Middle frontal gyrus (tissue), 1 donor: ENCODE measurements at regions not wholly inside any gene's neighbourhood (a gene's known extent, or its start where the extent isn't known, plus 50 kb on each side); places are given as distances from the start of the nearest gene placed in this dataset.
"Not testable (repeated sequence)": the region's sequence is repeated elsewhere in the genome, so short reads cannot be mapped to it uniquely, and the experiment has no call there.

Experiments used
- DNase-seq: peaks from one replicate; pipeline ENCODE4 v3.0.0-alpha.2; 2015; ENCODE audit warnings: low spot score; ENCODE audit errors: extremely low spot score

- DNase-seq = no peak
Measured at GRCh38 chr12:59405992-59406391, 189.8 kb upstream of the SLC16A7 start.

- no peak for DNase-seq
Measured at GRCh38 chr12:59404109-59404650, 191.6 kb upstream of the SLC16A7 start.

GRCh38 chr12:59403259-59403932 lies 192.4 kb upstream of the SLC16A7 start:
- peak; percentile 45 for DNase-seq

GRCh38 chr12:59401862-59402261 lies 194.0 kb upstream of the SLC16A7 start:
- DNase-seq = no peak

- DNase-seq = no peak
Measured at GRCh38 chr12:59398164-59398563, 197.7 kb upstream of the SLC16A7 start.

- DNase-seq = no peak
Measured at GRCh38 chr12:59396919-59397318, 198.9 kb upstream of the SLC16A7 start.

- DNase-seq = no peak
Measured at GRCh38 chr12:59396519-59396918, 199.3 kb upstream of the SLC16A7 start.

- not testable (repeated sequence) for DNase-seq
Measured at GRCh38 chr12:59395310-59395709, 200.5 kb upstream of the SLC16A7 start.

- DNase-seq = no peak
Measured at GRCh38 chr12:59393506-59393905, 202.3 kb upstream of the SLC16A7 start.

- DNase-seq = no peak
Measured at GRCh38 chr12:59389968-59390576, 205.8 kb upstream of the SLC16A7 start.

- no peak for DNase-seq
Measured at GRCh38 chr12:59388694-59389093, 207.1 kb upstream of the SLC16A7 start.

- DNase-seq = no peak
Measured at GRCh38 chr12:59388176-59388575, 207.7 kb upstream of the SLC16A7 start.

- DNase-seq = no peak
Measured at GRCh38 chr12:59386236-59386635, 209.6 kb upstream of the SLC16A7 start.

GRCh38 chr12:59383079-59383822 lies 212.6 kb upstream of the SLC16A7 start:
- DNase-seq = peak; percentile 76

GRCh38 chr12:59382282-59383078 lies 213.3 kb upstream of the SLC16A7 start:
- DNase-seq = no peak

GRCh38 chr12:59381106-59381505 lies 214.7 kb upstream of the SLC16A7 start:
- DNase-seq = no peak

- DNase-seq = no peak
Measured at GRCh38 chr12:59375633-59376032, 220.2 kb upstream of the SLC16A7 start.

GRCh38 chr12:59374783-59375182 lies 221.0 kb upstream of the SLC16A7 start:
- no peak for DNase-seq

GRCh38 chr12:59372956-59373355 lies 222.9 kb upstream of the SLC16A7 start:
- no peak for DNase-seq

GRCh38 chr12:59370933-59371332 lies 224.9 kb upstream of the SLC16A7 start:
- DNase-seq = no peak

GRCh38 chr12:59365133-59365532 lies 230.7 kb upstream of the SLC16A7 start:
- no peak for DNase-seq
